OCI-LY7 (cell line): ENCODE measurements at regions not wholly inside any gene's neighbourhood (a gene's known extent, or its start where the extent isn't known, plus 50 kb on each side); places are given as distances from the start of the nearest gene placed in this dataset.

ENCODE experiments used
- EZH2phosphoT487 ChIP-seq: fragments of 200-600 bp; sonication (generic); IDR thresholded peaks from 2 replicates; pipeline ENCODE4 v1.6.1; 2018; ENCODE audit warnings: low read depth, borderline replicate concordance, mild to moderate bottlenecking, mixed run types, antibody characterized with exemption, low read length, moderate library complexity, mixed read lengths
- TF ChIP-seq, protein P1 (sequence below): fragments of 200-600 bp; sonication (generic); conservative IDR thresholded peaks from 2 replicates; pipeline ENCODE4 v1.5.1; 2014; ENCODE audit warnings: mild to moderate bottlenecking, antibody characterized with exemption, low read length, moderate library complexity, mixed read lengths

DNA sequence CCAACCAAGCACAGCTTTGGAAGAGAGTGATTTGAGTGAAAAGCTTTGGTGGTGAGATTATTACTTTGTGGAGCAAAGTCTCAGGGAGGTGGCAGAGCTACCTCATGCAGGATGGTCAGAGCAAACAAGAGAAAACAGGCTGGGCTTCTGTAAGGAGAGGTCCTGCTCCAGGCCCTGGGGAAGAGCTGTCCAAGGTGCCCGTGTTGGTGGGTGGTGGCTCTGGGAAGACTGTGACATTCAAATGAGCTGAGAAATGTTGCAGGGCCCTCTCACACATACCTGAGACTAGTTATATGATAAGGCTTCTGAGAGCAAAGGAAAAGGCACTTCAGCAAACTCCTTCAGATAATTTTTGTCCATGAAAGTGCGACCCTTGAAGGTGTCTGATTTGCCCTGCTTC is 205.5 kb upstream of the SOX21 start:
- TF ChIP-seq, protein P1, sequence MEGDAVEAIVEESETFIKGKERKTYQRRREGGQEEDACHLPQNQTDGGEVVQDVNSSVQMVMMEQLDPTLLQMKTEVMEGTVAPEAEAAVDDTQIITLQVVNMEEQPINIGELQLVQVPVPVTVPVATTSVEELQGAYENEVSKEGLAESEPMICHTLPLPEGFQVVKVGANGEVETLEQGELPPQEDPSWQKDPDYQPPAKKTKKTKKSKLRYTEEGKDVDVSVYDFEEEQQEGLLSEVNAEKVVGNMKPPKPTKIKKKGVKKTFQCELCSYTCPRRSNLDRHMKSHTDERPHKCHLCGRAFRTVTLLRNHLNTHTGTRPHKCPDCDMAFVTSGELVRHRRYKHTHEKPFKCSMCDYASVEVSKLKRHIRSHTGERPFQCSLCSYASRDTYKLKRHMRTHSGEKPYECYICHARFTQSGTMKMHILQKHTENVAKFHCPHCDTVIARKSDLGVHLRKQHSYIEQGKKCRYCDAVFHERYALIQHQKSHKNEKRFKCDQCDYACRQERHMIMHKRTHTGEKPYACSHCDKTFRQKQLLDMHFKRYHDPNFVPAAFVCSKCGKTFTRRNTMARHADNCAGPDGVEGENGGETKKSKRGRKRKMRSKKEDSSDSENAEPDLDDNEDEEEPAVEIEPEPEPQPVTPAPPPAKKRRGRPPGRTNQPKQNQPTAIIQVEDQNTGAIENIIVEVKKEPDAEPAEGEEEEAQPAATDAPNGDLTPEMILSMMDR = no peak
- no peak for TF ChIP-seq EZH2phosphoT487
